T-helper 1 cell treated with Interleukin-12 subunit alpha and Interleukin-12 subunit beta and Interleukin-4 antibody, amounts not matched to agents 30 ng/mL and 1 ng/mL, for 36 hours (primary cell): ENCODE measurements at regions not wholly inside any gene's neighbourhood (a gene's known extent, or its start where the extent isn't known, plus 50 kb on each side); places are given as distances from the start of the nearest gene placed in this dataset.

Experiments
- intact Hi-C: fragments of 100-400 bp; cut with micrococcal nuclease; formaldehyde crosslinking; loops from one replicate; pipeline ENCODE4 v1.15.1; 2024

DNA sequence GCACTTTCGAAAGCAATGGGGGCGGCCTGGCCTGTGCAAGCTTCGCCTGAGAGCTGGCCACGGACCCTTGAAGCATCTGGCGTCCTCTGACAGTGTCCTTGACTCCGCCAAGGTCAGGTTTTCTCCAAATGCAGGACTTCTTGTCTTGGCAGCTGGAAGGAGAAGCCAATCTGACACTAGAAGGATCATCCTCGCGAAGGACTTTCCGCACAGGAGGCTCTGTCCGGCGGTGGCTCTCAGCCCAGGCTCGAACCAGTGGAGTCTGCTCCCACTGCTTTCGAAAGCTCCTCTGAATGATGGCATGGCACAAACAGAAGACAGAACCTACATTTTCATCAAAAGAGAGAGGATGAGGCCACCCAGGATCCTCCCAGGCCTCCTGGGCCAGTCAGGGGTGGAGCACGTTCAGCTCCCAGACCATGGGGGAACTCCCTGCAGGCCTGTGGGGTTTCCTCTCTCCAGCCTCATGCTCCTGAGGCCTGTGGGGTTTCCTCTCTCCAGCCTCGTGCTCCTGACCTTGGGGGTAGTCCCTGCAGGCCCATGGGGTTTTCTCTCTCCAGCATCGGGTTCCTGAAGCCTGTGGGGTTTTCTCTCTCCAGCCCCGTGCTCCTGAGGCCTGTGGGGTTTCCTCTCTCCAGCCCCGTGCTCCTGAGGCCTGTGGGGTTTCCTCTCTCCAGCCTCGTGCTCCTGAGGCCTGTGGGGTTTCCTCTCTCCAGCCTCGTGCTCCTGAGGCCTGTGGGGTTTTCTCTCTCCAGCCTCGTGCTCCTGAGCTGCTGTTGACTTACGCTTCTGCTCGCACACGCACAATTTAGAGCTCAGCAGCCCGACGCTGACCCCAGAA is 396.5 kb upstream of the SALL3 start:
- intact Hi-C loops, result no loop called here

DNA sequence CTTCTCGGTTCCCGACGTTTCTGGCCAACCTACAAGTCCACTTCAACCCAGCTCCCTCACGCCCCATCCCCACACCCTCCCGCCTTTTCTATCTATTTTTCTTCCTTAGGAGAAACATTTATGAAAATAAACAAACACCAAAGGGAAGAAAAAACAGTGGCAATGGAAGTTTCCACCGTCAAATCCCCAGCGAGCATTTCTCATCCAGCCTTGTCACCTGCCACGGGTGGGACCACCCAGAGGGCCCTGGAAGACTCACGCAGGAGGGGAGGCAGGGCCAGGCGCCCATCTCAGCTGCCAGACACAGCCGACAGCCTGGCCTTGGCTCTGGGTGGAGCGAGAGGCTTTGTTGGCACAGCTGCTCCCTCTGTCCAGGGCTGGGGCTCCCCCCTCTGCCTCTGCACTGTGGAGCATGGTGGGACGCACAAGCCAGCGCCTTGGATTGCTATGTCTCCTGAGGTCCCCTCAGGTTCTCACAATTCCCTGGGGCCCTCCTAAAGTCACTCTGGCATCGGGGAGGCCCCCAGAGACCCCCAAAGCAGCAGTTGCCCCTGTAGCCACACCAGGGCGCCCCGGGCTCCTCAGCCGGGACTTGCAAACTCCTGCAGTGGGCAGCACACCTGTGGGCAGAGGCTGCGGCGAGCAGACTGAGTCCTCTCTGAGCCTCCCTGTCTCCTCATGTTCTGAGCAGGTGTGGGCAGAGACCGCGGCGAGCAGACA is 395.7 kb upstream of the SALL3 start:
- intact Hi-C loops, result no loop called here

DNA sequence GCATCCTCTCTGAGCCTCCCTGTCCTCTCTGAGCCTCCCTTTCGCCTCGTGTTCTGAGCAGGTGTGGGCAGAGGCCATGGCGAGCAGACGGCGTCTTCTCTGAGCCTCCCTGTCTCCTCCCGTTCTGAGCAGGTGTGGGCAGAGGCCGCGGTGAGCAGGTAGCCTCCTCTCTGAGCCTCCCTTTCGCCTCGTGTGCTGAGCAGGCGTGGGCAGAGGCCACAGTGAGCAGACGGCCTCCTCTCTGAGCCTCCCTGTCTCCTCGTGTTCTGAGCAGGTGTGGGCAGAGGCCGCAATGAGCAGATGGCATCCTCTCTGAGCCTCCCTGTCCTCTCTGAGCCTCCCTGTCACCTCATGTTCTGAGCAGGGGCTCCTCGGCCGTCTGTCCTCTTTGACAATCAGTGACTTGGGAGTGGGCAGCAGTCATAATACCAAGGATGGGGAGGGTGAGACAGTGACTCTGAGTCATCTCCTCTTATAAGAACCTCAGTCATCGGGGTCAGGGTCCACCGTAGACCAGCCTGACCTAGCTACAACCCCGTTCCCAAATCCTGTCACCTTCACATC is 395.1 kb upstream of the SALL3 start:
- intact Hi-C loops, result no loop called here

DNA sequence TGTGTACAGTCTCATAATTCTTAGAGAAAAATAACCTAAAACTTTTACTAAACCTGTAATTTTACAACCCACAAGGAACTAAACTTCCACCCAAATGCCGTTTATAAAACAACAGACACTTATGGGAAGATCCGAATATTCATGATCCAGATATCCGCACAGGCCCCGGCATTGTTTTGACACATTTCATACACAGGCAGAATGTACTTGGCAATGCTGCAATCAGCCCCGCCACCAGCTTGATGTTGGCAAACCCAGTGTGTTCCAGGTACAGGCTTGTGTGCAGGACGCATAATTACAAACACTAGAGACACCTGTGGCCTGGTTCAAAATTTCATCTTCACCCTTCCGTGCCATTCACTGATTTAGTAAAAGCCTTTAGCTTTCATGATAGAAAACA is 393.0 kb upstream of the SALL3 start:
- intact Hi-C loops, result no loop called here

DNA sequence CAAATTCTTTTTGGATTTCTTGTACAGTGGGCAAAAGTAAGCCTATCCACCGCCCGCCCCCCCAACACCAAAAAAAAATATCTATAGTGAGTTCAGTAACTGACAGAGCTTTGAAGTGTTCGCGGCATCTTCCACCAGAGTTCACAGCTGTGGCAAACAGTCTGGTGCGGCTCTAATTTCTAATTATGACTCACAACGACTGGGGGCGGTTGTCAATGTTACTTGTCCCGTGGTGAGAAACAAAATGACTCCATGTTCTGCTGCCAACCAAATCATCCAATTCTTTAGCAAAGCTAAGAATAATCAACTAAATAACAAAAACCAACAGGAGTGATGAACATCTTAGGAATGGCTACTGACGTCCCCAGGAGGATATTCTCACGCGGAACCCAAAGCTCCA is 392.5 kb upstream of the SALL3 start:
- intact Hi-C loops, result no loop called here

DNA sequence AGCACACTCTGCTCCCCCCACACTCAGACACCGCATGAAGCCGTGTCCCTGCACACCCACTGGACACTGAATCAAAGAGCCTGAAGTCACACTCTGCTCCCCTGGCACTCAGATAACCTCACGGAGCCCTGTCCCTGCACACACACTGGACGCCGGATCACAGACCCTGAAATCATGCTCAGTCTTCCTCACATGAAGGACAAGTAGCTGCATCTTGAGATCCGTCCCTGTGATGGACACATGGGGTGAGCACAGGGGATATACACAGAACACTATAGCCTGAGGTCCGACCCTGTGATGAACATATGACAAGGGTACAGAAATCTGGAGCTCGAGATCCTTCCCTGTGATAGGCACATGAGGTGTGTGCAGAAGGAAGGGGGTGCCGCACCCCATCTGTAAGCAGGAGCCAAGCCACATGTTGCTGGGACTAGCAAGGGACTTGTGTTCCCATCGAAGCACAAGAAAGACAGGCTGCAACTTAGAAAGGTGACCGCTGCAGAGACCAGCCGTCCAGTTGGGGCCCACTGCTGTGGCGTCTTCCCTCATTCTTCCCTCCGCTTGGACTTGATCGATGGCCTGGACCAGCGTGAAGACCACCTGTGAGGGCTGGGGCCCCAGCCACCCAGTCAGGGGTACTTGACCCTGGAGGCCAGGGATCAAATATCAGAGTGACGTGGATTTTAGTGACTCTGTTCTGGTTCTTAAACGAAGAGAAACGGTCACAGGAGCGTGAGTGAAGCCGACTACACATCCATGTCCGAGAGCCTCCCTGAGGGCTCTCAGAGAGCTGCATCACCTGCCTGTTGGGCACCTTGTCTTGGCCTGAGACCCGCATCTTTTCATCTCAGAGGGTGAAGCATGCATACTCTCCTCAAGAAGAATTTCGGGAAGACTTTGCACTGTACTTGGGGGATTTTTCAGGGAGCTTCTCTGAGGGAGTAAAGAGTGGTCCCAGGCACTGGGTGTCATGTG is 391.7 kb upstream of the SALL3 start:
- intact Hi-C loops, result no loop called here

DNA sequence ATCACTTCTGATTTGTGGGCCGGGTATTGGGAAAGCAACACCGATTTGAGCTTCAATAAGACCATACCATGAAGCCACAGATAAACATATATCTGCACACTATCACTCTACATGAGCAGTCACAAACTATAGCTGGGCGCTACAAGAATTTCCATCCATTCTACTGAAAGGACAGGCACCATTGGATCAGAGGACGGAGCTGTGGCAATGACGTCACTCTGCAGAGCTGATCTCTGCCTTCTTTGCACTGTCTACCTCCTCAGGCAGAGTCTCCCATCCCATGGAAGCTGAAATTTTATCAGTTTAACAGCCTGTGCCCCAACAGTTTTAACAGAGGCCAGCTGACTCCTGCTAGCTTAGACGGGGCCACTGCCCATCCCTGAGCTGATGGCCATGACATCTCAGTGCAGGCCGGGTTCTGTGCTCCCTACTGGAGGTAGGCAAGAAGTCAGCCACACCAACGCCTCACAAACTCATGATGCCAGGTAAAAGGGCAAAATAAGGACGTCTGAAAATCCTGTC is 389.6 kb upstream of the SALL3 start:
- intact Hi-C loops, result no loop called here

DNA sequence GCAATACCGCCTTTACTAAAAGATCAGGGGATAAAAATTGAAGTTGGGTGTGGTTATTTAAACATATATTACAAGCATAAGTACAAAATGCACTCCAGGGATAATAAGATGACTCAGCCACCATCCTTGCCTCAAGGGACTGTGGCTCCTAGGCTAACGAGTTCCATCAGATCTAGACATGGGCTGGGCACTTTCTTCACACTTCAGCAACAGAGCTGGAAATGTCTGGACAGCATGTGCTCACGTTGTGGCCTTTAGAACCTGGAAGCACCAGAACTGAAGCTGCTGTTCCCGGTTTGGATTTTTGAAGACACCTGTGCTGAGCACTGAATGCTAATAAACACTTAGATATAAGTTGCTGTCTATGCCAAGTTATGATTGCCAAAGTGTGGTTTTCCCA is 384.2 kb upstream of the SALL3 start:
- intact Hi-C loops, result no loop called here

DNA sequence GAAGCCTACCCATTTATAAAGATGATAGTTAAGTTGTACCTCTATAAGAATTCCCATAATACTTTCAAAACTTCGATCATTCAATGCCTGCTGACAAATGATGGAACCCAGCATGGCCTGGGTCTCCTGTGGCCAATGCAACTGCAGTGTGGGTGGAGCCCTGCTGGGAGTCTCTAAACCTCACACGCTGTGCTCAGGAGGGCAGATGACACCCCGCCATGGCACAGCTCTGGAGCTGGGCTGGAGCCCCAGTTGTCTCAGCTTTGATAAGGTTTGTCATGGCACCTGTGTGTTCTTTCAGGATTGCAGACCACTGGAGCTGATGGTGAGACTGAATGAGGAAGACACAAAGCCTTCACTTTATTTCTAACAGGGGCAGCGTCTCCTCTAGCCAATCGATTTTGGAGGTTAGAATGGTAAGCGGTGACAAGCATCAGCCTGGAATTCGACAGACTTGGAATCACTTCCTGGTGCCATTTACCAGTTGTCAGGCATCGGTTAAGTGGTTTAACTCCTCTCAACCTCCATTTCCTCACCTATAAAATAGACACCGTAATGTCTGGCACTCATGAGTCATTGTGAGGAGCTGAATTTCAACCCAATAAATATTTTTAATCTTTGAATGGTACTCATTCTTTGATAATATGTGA is 383.6 kb upstream of the SALL3 start:
- intact Hi-C loops, result no loop called here

DNA sequence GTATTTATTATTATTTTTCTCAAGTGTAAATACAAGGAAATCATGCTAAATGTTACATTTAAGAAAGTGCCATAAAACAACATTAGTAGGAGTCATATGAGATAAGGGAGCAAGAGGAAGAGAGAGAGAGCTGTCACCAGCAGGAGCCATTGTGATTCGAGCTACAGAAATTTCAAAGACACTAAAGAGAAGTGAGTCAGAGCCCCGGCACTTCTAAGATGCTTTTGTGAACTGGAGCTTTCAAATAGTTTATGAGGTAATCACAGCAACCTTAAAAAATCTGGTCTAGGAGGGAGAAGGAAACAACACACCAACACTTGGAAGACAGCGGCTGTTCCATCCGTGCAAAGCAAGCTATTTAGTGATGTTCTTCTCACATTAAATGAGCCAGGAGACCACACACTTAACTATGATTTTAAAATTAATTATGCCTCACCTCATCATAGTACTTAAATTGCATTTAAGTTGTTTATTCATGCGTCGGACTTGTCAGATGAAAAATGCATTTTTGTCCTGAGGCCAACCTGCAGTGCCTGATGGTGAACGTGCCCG is 382.7 kb upstream of the SALL3 start:
- intact Hi-C loops, result no loop called here

DNA sequence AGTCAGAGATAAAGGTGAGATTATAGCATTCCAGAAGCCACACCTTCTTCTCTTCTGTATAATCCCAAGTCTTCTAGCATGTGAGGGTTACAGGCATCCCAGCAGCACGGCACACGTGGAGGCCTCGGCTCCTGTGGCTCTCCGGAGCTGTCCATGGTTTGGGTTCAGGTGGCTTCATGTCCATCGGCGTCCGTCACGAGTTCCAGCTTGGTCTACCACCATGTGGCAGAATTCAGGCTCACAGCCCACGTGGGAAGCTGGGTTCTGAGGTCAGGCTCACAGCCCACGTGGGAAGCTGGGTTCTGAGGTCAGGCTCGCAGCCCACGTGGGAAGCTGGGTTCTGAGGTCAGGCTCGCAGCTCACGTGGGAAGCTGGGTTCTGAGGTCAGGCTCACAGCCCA is 378.3 kb upstream of the SALL3 start:
- intact Hi-C loops, result no loop called here

DNA sequence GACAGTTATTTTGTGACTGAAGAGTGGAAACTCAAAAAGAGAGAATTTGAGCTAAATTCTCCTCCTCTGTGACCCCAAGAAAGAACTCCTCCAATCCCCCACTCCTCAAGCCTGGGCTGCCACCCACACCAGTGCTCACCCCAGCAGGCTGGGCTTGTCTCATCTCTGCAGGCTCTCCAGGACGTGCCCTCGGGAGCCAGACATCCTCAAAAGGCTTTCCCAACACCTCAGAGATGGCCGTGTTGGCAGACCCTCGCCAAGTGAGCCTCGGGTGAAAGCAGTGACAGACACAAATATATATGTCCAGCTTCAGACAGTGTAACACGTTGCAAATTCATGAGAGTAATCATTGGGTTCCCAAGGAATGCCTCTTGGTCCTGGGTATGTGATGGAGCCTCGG is 377.7 kb upstream of the SALL3 start:
- intact Hi-C loops, result no loop called here

DNA sequence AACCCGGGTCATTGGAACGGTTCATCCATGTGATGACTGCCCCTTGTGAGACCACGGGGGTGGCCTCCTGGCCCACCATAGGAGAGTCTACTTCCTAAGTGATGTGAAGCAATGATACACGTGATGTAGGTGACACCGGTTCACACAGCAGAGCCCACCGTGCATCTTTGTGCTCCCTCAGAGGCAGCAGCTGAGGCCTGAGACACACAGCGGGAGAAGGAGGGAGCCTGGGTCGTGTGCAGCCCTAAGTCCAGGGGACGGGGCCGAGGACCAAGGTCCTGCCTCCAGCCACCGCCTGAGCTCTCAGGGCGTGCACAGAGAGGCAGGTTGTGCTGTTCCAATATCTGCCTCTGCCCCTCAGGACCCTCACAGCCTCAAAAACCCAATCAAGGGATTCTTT is 377.2 kb upstream of the SALL3 start:
- intact Hi-C loops, result no loop called here

DNA sequence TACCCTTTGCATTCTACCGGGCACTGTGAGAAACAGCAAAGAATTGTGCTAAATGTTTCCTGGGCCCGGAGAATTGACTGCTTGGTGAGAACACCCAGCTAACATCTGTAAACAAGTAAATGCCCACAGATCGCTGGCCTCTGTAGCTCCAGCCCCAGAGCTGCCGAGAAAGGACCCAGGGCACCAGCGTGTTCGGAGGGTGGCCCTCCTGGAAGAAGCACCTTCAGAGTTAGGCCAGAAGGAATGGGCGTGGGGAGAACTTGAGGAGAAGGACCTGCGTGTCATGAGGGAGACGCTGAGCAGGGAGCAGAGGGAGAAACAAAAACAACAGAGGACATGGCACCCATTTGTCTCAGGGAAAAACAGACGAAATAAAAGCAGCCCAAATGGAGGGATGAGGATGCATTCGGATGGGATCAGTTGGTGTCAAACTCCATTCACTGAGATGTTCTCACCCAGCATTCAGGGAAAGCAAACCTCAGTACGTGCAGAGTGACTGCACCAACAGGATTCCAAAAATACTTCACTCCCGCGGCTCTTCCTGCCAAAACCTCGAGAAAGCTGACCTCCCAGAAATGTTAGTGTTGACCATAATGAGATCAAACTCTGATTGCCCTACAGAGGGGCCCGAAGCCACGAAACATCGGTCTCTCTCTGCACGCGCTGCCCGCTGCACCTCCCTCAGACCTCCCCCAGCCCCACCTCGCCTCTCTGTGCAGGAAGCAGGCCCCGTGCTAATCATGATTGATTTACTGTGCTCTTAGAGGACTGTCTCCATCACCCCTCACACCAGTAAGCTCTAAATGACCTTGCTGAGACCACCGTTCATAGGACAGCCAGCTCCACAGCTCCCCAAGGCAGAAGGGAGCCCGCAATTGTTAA is 376.3 kb upstream of the SALL3 start:
- intact Hi-C loops, result no loop called here

DNA sequence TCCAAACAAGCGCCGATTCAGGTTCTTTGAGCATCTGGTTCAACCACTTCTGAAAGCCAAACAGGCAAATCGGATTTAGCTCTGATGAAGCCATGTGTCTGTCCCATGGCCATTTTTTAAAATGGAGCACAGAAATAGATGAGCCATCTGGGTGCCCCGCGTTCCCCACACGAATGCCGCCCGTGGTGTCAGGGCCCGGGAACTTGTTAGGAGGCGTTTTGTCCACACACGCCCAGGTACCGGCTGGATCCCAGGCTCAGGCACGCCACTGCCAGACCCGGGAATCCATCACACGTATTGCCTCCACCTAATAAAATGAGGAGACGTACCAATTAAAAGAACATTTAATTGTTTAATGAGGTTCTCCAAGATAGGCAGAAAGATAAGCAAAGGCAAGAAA is 374.4 kb upstream of the SALL3 start:
- intact Hi-C loops, result no loop called here

DNA sequence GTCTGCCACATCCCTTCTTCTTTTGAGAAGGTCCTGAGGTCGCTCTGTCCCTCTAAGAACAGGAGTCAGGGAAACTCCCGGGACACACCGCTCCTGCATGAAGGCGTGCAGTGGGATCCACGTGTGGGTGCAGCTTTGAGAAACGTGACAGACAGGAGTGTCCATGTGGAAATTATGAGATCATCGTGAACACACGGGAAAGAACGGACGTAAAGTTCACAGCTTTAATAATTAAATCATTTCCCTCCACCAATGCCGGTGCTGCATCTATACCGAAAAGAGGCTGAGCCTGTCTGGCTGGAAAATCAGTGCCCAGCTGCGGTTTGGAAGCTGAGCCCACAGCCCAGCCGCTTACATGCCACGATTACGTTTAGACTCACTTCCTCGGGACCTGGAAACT is 372.4 kb upstream of the SALL3 start:
- intact Hi-C loops, result no loop called here

DNA sequence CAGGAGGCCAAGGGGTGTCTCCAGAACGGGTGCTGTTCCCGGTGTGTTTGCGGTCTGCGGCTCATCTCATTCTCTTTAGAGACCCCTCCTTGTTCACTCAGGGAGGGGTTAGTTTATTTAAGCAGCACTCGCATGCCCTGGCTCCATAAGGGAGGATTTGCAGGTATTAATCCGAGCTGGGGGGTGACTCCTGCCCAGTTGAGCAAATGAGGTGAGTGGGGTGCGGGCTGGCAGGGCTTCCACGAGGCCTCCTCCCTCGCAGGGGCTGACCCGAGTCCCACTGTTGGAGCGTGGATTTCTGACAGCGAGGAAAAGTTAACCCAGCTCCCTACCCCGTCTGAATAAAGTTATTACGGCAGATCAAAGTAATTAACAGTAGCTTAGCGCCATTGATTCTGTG is 371.8 kb upstream of the SALL3 start:
- intact Hi-C loops, result no loop called here

DNA sequence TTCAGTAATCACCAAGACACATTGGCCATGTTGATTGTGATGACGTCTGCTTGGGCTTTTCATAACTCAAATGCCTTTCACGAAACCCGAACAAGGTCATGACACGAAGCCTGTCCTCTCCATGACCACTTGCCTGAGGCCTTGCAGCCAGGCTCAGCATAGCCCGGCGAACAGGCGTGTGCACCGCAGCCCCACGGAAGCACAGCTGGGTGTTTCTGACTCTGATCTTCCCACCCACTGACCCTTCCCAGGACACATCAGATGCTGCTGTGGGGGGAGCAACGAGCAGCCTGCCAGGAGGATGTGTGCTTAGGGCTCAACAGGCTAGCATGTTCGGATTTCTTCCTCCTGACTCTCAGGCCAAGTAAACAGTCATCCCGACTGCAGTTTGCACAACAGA is 369.4 kb upstream of the SALL3 start:
- intact Hi-C loops, result no loop called here

DNA sequence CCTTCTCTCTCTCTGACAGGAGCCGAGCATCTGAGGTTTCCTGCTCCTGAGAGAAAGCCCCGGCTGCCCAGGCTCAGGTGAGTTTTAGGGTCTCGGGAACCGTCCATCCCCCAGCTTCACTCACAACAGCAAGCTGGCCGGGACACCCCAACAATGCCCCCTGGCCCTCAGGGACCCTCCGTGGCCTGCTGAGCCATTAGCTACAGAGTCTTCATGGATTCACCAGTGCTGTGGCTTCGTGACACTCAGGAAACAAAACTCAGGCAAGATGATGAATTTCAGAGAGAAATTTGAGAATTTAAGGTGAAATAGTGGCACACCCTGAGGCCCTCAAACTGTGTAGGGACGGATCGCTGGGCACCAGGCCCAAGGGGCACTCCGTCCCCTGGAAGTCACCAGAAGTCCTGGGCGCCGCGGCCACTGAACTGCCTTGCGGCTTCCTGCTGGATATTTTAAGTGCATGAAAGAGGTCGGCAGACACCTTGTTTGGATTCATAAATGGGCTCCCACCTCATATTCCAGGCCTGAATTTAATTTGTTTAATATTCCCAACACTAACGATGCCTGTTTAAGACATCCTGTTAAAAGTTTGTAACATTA is 368.3 kb upstream of the SALL3 start:
- intact Hi-C loops, result no loop called here
